ENCODE measurements at regions not wholly inside any gene's neighbourhood (a gene's known extent, or its start where the extent isn't known, plus 50 kb on each side); places are given as distances from the start of the nearest gene placed in this dataset.

DNA sequence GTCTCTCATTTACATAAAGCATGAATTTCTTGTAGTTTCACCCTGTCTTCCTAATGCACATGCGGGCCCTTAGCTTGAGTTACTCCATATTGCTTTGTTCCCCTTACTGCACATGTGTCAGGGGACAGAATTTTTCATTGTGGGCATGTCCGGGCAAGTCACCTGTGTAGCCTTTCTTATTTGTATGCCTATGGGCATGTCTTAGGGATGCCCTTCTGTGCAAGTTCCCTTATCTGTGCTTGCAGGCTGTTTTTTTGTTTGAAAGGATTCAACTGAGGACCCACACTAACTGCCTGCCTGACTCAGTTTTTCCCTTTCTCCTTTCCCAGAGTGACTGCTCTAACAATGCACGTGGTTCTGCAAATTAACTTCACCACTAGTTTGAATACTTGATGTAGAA is 161.7 kb downstream of the YTHDC2 start:
- DNase-seq (ENCODE audit: low read depth): no peak
- TF ChIP-seq, protein P1, sequence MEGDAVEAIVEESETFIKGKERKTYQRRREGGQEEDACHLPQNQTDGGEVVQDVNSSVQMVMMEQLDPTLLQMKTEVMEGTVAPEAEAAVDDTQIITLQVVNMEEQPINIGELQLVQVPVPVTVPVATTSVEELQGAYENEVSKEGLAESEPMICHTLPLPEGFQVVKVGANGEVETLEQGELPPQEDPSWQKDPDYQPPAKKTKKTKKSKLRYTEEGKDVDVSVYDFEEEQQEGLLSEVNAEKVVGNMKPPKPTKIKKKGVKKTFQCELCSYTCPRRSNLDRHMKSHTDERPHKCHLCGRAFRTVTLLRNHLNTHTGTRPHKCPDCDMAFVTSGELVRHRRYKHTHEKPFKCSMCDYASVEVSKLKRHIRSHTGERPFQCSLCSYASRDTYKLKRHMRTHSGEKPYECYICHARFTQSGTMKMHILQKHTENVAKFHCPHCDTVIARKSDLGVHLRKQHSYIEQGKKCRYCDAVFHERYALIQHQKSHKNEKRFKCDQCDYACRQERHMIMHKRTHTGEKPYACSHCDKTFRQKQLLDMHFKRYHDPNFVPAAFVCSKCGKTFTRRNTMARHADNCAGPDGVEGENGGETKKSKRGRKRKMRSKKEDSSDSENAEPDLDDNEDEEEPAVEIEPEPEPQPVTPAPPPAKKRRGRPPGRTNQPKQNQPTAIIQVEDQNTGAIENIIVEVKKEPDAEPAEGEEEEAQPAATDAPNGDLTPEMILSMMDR (IDR thresholded peaks at IDR 0.05; ENCODE audit: control insufficient read depth, insufficient read depth, low read depth, low read length, missing control alignments): no peak
- no peak overlapping the region for H3K4me3 ChIP-seq (ENCODE audit: control insufficient read depth, low read depth, low read length)

DNA sequence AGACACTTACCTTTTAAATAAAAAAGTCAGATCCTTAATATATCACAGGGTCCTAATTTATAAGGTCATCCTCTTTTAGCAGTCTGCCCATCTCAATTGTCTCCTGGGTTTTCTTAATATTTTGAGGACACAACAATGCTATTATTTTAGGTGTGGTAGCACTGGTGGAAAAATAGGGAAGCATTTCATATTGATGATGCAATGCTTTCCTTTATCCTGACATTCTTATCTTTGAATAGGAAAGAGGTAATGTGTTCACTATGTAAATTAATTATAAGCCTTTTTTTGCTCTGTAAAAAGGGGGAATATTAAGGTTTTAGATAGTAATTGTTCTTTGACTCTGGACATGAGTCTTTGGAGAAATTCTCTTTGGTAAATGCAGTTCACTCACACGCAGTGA is 164.7 kb downstream of the YTHDC2 start:
- no peak for DNase-seq (ENCODE audit: low read depth)
- TF ChIP-seq, protein P1 (IDR thresholded peaks at IDR 0.05; ENCODE audit: control insufficient read depth, insufficient read depth, low read depth, low read length, missing control alignments): no peak
- H3K4me3 ChIP-seq (ENCODE audit: control insufficient read depth, low read depth, low read length): no peak overlapping the region

DNA sequence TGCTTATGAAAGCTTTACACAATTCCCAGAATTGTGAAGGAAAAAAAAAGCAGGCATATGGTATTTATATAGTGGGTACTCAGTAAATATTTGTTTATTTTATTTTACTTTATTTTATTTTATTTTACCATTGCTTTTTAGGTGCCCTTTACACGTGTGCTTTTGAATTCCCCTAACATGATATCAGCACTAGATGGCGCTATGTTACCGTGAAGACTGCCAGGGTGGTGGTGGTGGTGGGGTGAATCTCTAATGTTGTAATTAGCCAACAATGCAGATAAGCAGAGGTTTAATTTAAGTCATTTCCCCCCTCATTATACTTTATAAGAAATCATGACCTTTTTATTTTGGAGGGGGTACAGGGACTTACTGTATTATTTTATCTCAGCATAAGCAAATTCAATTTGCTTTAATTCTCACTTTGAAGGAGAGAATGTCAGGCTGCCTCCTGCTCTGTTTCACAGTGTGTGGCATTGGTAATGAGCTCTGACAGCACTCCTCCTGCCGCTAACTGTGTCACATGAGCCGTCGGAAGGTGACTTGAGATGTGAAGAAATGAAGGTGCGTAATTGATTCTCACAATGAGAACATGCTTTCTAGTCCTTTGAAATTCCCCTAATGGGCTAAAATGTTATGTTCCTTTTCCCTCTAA is 165.6 kb downstream of the YTHDC2 start:
- no peak overlapping the region for H3K4me3 ChIP-seq (ENCODE audit: control insufficient read depth, low read depth, low read length)
- DNase-seq (ENCODE audit: low read depth): no peak
- TF ChIP-seq, protein P1 (IDR thresholded peaks at IDR 0.05; ENCODE audit: control insufficient read depth, insufficient read depth, low read depth, low read length, missing control alignments): peak; percentile 69

DNA sequence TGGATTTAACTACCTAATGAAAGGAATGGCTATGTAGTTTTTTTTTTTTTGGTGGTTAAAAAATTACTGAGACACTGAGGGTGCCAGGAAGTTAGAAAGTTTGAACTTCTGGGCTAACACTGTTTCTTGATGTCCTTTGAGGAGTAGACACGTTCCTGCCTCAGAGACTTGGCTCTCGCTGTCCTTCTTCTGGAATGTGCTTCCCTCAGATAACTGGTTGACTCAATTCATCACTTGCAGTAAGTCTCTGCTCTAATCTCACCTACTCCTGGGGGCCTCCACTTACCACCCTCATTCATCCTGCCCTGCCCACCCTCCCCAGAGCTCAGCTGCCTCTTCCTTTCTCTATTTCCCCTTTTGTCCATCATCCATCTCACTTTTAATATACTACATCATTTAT is 167.0 kb downstream of the YTHDC2 start:
- TF ChIP-seq, protein P1 (IDR thresholded peaks at IDR 0.05; ENCODE audit: control insufficient read depth, insufficient read depth, low read depth, low read length, missing control alignments): no peak
- H3K4me3 ChIP-seq (ENCODE audit: control insufficient read depth, low read depth, low read length): no peak overlapping the region
- DNase-seq (ENCODE audit: low read depth): no peak

DNA sequence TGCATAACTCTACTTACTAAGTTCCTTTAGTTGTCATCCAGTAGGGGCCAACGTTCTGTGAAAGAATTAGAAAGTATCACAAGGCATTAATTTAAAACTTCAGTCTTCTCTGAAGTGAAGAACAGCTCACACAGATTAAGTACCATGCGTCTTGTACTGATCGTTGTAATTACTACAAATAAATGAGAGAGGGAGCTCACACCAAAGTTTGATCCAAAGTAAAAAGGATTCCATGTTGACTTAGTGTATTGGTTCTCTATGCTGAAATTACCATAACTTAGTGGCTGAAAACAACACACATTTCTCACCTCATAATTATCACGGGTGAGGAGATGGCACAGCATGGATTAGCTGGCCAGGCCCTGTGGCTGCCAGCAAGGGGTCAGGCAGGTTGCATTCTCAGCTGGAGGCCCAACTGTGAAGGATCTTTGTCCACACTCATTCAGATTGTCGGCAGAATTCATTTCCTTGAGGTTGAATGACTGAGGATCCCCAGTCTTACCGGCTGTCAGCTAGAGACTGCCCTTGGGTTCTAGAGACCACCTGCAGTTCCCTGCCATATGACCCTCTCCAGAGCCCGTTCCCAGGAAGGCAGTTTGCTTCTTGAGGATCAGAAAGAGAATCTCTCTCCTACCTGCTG is 169.1 kb downstream of the YTHDC2 start:
- TF ChIP-seq, protein P1 (IDR thresholded peaks at IDR 0.05; ENCODE audit: control insufficient read depth, insufficient read depth, low read depth, low read length, missing control alignments): no peak
- no peak overlapping the region for H3K4me3 ChIP-seq (ENCODE audit: control insufficient read depth, low read depth, low read length)
- no peak for DNase-seq (ENCODE audit: low read depth)

DNA sequence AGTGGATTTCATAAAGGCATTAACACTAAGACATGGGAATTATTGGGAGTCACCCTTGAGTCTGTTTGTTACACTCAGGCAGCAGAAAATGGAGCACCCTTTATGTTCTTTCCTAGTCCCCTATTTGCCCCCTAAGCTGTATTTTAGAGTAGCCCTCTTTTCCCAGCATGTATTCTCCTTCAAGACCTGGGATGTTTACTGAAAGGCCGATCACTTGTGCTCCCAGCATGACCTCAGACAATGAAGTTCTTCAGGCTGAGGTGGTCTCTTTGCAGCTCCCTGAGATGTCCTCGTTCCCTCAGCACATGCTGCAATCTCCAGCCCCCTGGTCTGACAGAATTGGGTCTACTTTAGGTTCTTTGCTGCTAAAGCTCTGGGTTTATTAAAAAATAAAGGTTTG is 169.7 kb downstream of the YTHDC2 start:
- H3K4me3 ChIP-seq (ENCODE audit: control insufficient read depth, low read depth, low read length): no peak overlapping the region
- TF ChIP-seq, protein P1 (IDR thresholded peaks at IDR 0.05; ENCODE audit: control insufficient read depth, insufficient read depth, low read depth, low read length, missing control alignments): no peak
- no peak for DNase-seq (ENCODE audit: low read depth)

All from AG09309 (cell line).